ENCODE measurements at regions not wholly inside any gene's neighbourhood (a gene's known extent, or its start where the extent isn't known, plus 50 kb on each side); places are given as distances from the start of the nearest gene placed in this dataset.
A peak's percentile ranks its signal among the peaks of the same experiment; 100 is the strongest.

GRCh38 chr16:6279286-6279685 lies 1053.4 kb upstream of the RBFOX1 start:
- no peak overlapping the region for H3K4me3 ChIP-seq (ENCODE audit: low read length)
- peak; percentile 9 for DNase-seq (ENCODE audit: low read depth)
- TF ChIP-seq CTCF (conservative IDR thresholded peaks at IDR 0.05; ENCODE audit: low read depth, low read length) = no peak

GRCh38 chr16:6274351-6274750 lies 1058.3 kb upstream of the RBFOX1 start:
- no peak overlapping the region for H3K4me3 ChIP-seq (ENCODE audit: low read length)
- TF ChIP-seq CTCF (conservative IDR thresholded peaks at IDR 0.05; ENCODE audit: low read depth, low read length) = no peak
- DNase-seq (ENCODE audit: low read depth) = no peak

GRCh38 chr16:6267682-6268081 lies 1065.0 kb upstream of the RBFOX1 start:
- no peak for TF ChIP-seq CTCF (conservative IDR thresholded peaks at IDR 0.05; ENCODE audit: low read depth, low read length)
- H3K4me3 ChIP-seq (ENCODE audit: low read length) = no peak overlapping the region
- no peak for DNase-seq (ENCODE audit: low read depth)

GRCh38 chr16:6266703-6267102 lies 1065.9 kb upstream of the RBFOX1 start:
- TF ChIP-seq CTCF (conservative IDR thresholded peaks at IDR 0.05; ENCODE audit: low read depth, low read length) = no peak
- DNase-seq (ENCODE audit: low read depth) = no peak
- H3K4me3 ChIP-seq (ENCODE audit: low read length) = no peak overlapping the region

GRCh38 chr16:6265968-6266367 lies 1066.7 kb upstream of the RBFOX1 start:
- no peak for DNase-seq (ENCODE audit: low read depth)
- no peak overlapping the region for H3K4me3 ChIP-seq (ENCODE audit: low read length)
- TF ChIP-seq CTCF (conservative IDR thresholded peaks at IDR 0.05; ENCODE audit: low read depth, low read length) = no peak

GRCh38 chr16:6258056-6258455 lies 1074.6 kb upstream of the RBFOX1 start:
- TF ChIP-seq CTCF (conservative IDR thresholded peaks at IDR 0.05; ENCODE audit: low read depth, low read length) = no peak
- no peak overlapping the region for H3K4me3 ChIP-seq (ENCODE audit: low read length)
- DNase-seq (ENCODE audit: low read depth) = no peak

GRCh38 chr16:6252541-6252940 lies 1080.1 kb upstream of the RBFOX1 start:
- no peak for DNase-seq (ENCODE audit: low read depth)
- H3K4me3 ChIP-seq (ENCODE audit: low read length) = no peak overlapping the region
- TF ChIP-seq CTCF (conservative IDR thresholded peaks at IDR 0.05; ENCODE audit: low read depth, low read length) = no peak
